ENCODE measurements at regions not wholly inside any gene's neighbourhood (a gene's known extent, or its start where the extent isn't known, plus 50 kb on each side); places are given as distances from the start of the nearest gene placed in this dataset.
"Not testable (repeated sequence)": the region's sequence is repeated elsewhere in the genome, so short reads cannot be mapped to it uniquely, and the experiment has no call there.

- Histone ChIP-seq H3K9me3 (no peaks in the 10 kb centered on the region), H3K4me3 (no peak overlapping the region), H3K4me1 (peaks cover 14% of the 10 kb centered on the region), H3K27me3 (no peaks in the 10 kb centered on the region), H3K36me3 (replicated peaks in 1 of 2; ENCODE audit: insufficient read depth in 1 of 2, low read depth in 2 of 2) (no peaks in the 10 kb centered on the region), H3K27ac (no peak overlapping the region)
- intact Hi-C loops (cut with DNase I) = no loop called here
- no peak for ATAC-seq
- DNase-seq = no peak
- 63 to 88% methylated on average over 2 to 3 of the region's 3 CpGs for WGBS, 2 donors
- no peak for TF ChIP-seq POLR2A (IDR thresholded peaks at IDR 0.05)
- TF ChIP-seq, protein P1, sequence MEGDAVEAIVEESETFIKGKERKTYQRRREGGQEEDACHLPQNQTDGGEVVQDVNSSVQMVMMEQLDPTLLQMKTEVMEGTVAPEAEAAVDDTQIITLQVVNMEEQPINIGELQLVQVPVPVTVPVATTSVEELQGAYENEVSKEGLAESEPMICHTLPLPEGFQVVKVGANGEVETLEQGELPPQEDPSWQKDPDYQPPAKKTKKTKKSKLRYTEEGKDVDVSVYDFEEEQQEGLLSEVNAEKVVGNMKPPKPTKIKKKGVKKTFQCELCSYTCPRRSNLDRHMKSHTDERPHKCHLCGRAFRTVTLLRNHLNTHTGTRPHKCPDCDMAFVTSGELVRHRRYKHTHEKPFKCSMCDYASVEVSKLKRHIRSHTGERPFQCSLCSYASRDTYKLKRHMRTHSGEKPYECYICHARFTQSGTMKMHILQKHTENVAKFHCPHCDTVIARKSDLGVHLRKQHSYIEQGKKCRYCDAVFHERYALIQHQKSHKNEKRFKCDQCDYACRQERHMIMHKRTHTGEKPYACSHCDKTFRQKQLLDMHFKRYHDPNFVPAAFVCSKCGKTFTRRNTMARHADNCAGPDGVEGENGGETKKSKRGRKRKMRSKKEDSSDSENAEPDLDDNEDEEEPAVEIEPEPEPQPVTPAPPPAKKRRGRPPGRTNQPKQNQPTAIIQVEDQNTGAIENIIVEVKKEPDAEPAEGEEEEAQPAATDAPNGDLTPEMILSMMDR (IDR thresholded peaks at IDR 0.05) = no peak
Measured at GRCh38 chrX:13190051-13190450, 129.8 kb downstream of the ATXN3L start.

GRCh38 chrX:13189380-13189779 is 130.5 kb downstream of the ATXN3L start:
- ATAC-seq = no peak
- Histone ChIP-seq H3K27ac (no peak overlapping the region), H3K9me3 (no peaks in the 10 kb centered on the region), H3K27me3 (no peaks in the 10 kb centered on the region), H3K36me3 (replicated peaks in 1 of 2; ENCODE audit: insufficient read depth in 1 of 2, low read depth in 2 of 2) (no peaks in the 10 kb centered on the region), H3K4me1 (peaks cover 7% of the 10 kb centered on the region), H3K4me3 (no peak overlapping the region)
- 82 to 86% methylated on average over 6 of the region's 6 CpGs for WGBS, 2 donors
- intact Hi-C loops (cut with DNase I) = no loop called here
- TF ChIP-seq, protein P1 (IDR thresholded peaks at IDR 0.05) = no peak
- TF ChIP-seq POLR2A (IDR thresholded peaks at IDR 0.05) = no peak
- no peak for DNase-seq

DNA sequence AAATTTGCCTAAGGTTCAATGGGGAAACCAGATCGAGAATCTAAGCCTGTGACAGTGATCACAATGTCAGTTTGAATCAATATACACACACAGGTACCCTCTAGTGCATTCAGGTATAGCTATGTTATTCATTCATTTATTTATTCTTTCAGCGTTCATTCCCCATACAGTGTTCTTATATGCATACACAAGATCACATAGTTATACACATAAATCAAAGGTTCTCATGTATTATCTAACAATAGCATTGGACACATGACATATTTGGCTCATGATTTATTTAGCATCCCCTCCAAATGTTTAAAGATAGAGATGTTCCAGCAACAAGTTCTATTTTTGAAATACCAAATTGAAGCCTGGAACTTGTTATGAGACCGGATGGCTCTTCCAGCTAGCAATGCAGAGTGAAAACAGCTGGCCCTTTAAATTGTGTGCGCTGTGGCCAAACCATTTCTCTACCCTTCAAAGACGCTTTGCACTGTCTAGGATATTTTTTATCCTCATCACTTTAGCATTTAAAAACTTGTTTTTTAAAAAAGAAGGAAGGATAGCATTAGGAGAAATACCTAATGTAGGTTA is 131.0 kb downstream of the ATXN3L start:
- Histone ChIP-seq H3K36me3 (replicated peaks in 1 of 2; ENCODE audit: insufficient read depth in 1 of 2, low read depth in 2 of 2) (no peaks in the 10 kb centered on the region), H3K27me3 (no peaks in the 10 kb centered on the region), H3K9me3 (no peaks in the 10 kb centered on the region), H3K4me1 (peaks cover 1% of the 10 kb centered on the region), H3K4me3 (no peak overlapping the region), H3K27ac (no peak overlapping the region)
- ATAC-seq (no peak), DNase-seq (no peak)
- 88 to 90% methylated on average over 4 to 5 of the region's 5 CpGs for WGBS, 2 donors
- intact Hi-C loops (cut with DNase I) = no loop called here
- TF ChIP-seq POLR2A (IDR thresholded peaks at IDR 0.05) = no peak
- TF ChIP-seq, protein P1 (IDR thresholded peaks at IDR 0.05) = no peak

DNA sequence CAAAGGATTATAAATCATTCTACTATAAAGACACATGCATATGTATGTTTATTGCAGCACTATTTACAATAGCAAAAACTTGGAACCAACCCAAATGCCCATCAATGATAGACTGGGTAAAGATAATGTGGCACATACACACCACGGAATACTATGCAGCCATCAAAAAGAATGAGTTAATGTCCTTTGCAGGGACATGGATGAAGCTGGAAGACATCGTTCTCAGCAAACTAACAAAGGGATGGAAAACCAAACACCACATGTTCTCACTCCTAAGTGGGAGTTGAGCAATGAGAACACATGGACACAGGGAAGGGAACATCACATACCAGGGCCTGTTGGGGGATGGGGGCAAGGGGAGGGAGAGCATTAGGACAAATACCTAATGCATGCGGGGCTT is 133.2 kb downstream of the ATXN3L start:
- WGBS, 2 donors = 92 to 100% methylated on average over 1 to 3 of the region's 3 CpGs
- H3K27ac ChIP-seq; H3K4me1 ChIP-seq; H3K4me3 ChIP-seq; DNase-seq; H3K27me3 ChIP-seq; H3K36me3 ChIP-seq (replicated peaks in 1 of 2; ENCODE audit: insufficient read depth in 1 of 2, low read depth in 2 of 2); ATAC-seq; H3K9me3 ChIP-seq; intact Hi-C loops (cut with DNase I): not testable (repeated sequence)

DNA sequence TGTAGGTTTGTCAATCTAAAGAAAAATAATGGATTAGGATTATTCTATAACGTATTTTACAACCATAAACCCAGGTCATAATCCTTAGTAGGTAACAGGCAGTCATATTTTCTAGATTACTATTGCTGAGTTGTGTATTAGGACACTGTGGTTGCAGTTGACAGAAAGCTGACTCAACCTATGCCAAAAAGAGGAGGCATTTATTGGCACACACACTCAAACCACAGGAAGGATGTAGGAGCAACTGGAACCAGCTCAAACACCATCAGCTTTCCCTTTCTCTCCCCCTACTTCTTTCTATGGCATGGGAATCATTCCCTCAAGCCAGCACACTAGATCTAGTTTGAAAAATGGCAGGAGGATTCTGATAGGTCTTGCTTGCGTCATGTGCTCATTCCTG is 136.4 kb upstream of the FAM9C start:
- Histone ChIP-seq H3K4me1 (no peaks in the 10 kb centered on the region), H3K36me3 (replicated peaks in 1 of 2; ENCODE audit: insufficient read depth in 1 of 2, low read depth in 2 of 2) (no peaks in the 10 kb centered on the region)
- WGBS, 2 donors = 84 to 93% methylated on average over 1 to 2 of the region's 2 CpGs

More for the DNA sequence above, 136.4 kb upstream of the FAM9C start:
- Histone ChIP-seq H3K9me3 (no peaks in the 10 kb centered on the region), H3K27ac (no peak overlapping the region), H3K27me3 (no peaks in the 10 kb centered on the region), H3K4me3 (no peak overlapping the region)
- intact Hi-C loops (cut with DNase I) = no loop called here
- TF ChIP-seq, protein P1 (IDR thresholded peaks at IDR 0.05) = no peak
- no peak for TF ChIP-seq POLR2A (IDR thresholded peaks at IDR 0.05)
- DNase-seq = no peak
- no peak for ATAC-seq

All from body of pancreas (tissue), 4 donors.